A549 (cell line): ENCODE measurements at regions not wholly inside any gene's neighbourhood (a gene's known extent, or its start where the extent isn't known, plus 50 kb on each side); places are given as distances from the start of the nearest gene placed in this dataset.

ENCODE experiments used
- ATAC-seq, 2 experiments: fragments of 200-7000 bp in 1 of 2; fragments of >200 bp in 1 of 2; cut with Nextera tagmentation in 1 of 2; cut with Tn5 transposase in 1 of 2; 3 replicates each; pipeline versions ENCODE4 v1.8.0 to v1.9.1; 2018 to 2020; ENCODE audit warnings: mild to moderate bottlenecking in 1 of 2, moderate library complexity in 1 of 2
- CTCF ChIA-PET: fragments of 300-600 bp; sonication (Branson Sonifier 250); formaldehyde crosslinking; extraction: SDS; loops from one replicate; lab custom pipeline; 2021; ENCODE audit warnings: antibody characterized with exemption, inconsistent platforms; lab: Yijun Ruan, JAX
- POLR2A ChIA-PET: fragments of 350-600 bp; formaldehyde crosslinking; extraction: SDS; loops from one replicate; lab custom pipeline; 2021; ENCODE audit warnings: antibody characterized with exemption, inconsistent platforms; lab: Yijun Ruan, JAX
- DNase-seq, 2 experiments: peaks; one replicate each; pipeline versions ENCODE4 v3.0.0 to v3.0.0-alpha.2; 2011 to 2016; ENCODE audit warnings: low read depth in 1 of 2, low spot score in 1 of 2
- FAIRE-seq: peaks from 2 replicates; lab custom pipeline; 2011; peaks lifted over from hg19 to GRCh38; lab: Jason Lieb, UNC
- H3K27ac ChIP-seq, 2 experiments: fragments of >200 bp; sonication (Bioruptor Twin); formaldehyde crosslinking; 3 replicates each; pipeline ENCODE4 v1.5.1; 2016 to 2017
- H3K4me1 ChIP-seq: fragments of >200 bp; sonication (Bioruptor Twin); formaldehyde crosslinking; 3 replicates; pipeline ENCODE4 v1.6.1; 2016
- H3K4me2 ChIP-seq: fragments of >200 bp; sonication (Bioruptor Twin); formaldehyde crosslinking; 3 replicates; pipeline ENCODE4 v1.6.1; 2016
- H3K4me3 ChIP-seq: fragments of >200 bp; sonication (Bioruptor Twin); formaldehyde crosslinking; 3 replicates; pipeline ENCODE4 v1.5.1; 2016
- H3K9me3 ChIP-seq: fragments of >200 bp; sonication (Bioruptor Twin); formaldehyde crosslinking; 3 replicates; pipeline ENCODE4 v1.6.1; 2016
- CBX2 ChIP-seq: fragments of 200-600 bp; sonication (generic); IDR thresholded peaks from 2 replicates; pipeline ENCODE4 v1.6.1; 2016; ENCODE audit warnings: low read depth, mild to moderate bottlenecking, borderline replicate concordance
- CHD2 ChIP-seq: fragments of 150-350 bp; IDR thresholded peaks from 2 replicates; pipeline ENCODE4 v1.6.1; 2014; ENCODE audit warnings: low read length; ENCODE audit not compliant: partially characterized antibody
- CHD4 ChIP-seq: fragments of 200-600 bp; sonication (generic); IDR thresholded peaks from 2 replicates; pipeline ENCODE4 v1.6.1; 2016; ENCODE audit warnings: antibody characterized with exemption, mild to moderate bottlenecking, borderline replicate concordance
- EP300 ChIP-seq, 2 experiments: fragments of >200 bp; sonication (Bioruptor Twin); formaldehyde crosslinking; IDR thresholded peaks; 2 replicates in 1 of 2; 3 replicates in 1 of 2; pipeline ENCODE4 v1.6.1; 2016 to 2017
- FOSL2 ChIP-seq, 2 experiments: fragments of 450-650 bp in 1 of 2; fragments of >200 bp in 1 of 2; sonication (Bioruptor Twin) in 1 of 2; formaldehyde crosslinking; IDR thresholded peaks; 2 replicates each; pipeline versions ENCODE4 v1.5.0 to v1.6.1; 2016 to 2020; ENCODE audit warnings: mild to moderate bottlenecking in 1 of 2, moderate library complexity in 1 of 2
- GATA3 ChIP-seq: IDR thresholded peaks from 2 replicates; pipeline ENCODE4 v1.6.1; 2012; ENCODE audit warnings: borderline replicate concordance
- HDAC2 ChIP-seq: fragments of 200-600 bp; sonication (generic); IDR thresholded peaks from 2 replicates; pipeline ENCODE4 v1.6.1; 2016
- HOXB5 ChIP-seq: fragments of 250-450 bp; sonication (Bioruptor Pico); IDR thresholded peaks from 2 replicates; pipeline ENCODE4 v1.5.0; 2020; ENCODE audit warnings: mild to moderate bottlenecking, moderate library complexity
- JUNB ChIP-seq: fragments of >200 bp; sonication (Bioruptor Twin); formaldehyde crosslinking; IDR thresholded peaks from 2 replicates; pipeline ENCODE4 v1.6.1; 2016
- MYC ChIP-seq: IDR thresholded peaks from 2 replicates; pipeline ENCODE4 v1.6.1; 2012; ENCODE audit warnings: mild to moderate bottlenecking, inconsistent platforms, low read length, improper control_type of control experiment, borderline replicate concordance
- NFE2L2 ChIP-seq: fragments of 150-350 bp; conservative IDR thresholded peaks from 2 replicates; pipeline ENCODE4 v1.6.1; 2014; ENCODE audit warnings: low read length
- PHF8 ChIP-seq: fragments of 200-600 bp; sonication (generic); IDR thresholded peaks from 2 replicates; pipeline ENCODE4 v1.6.1; 2016; ENCODE audit warnings: low read depth, mild to moderate bottlenecking, antibody characterized with exemption, moderate library complexity, borderline replicate concordance
- RAD21 ChIP-seq, 2 experiments: fragments of >200 bp in 1 of 2; sonication (Bioruptor Twin) in 1 of 2; formaldehyde crosslinking in 1 of 2; IDR thresholded peaks in 1 of 2; conservative IDR thresholded peaks in 1 of 2; 2 replicates in 1 of 2; 3 replicates in 1 of 2; pipeline ENCODE4 v1.6.1; 2012 to 2018; ENCODE audit warnings: inconsistent platforms in 1 of 2
- RNF2 ChIP-seq: fragments of 200-600 bp; sonication (generic); IDR thresholded peaks from 2 replicates; pipeline ENCODE4 v1.6.1; 2016; ENCODE audit warnings: low read depth, mild to moderate bottlenecking, antibody characterized with exemption, moderate library complexity, borderline replicate concordance
- ZNF302 ChIP-seq: fragments of 250-450 bp; sonication (Bioruptor Pico); IDR thresholded peaks from 2 replicates; pipeline ENCODE4 v1.9.0; 2021; ENCODE audit warnings: inconsistent platforms, mild to moderate bottlenecking, moderate library complexity
- ZSCAN20 ChIP-seq: fragments of 250-450 bp; sonication (Bioruptor Pico); IDR thresholded peaks from 2 replicates; pipeline ENCODE4 v1.8.0; 2022; ENCODE audit warnings: mild to moderate bottlenecking, moderate library complexity
- WGBS: methylation state at CpG from one replicate; pipeline ENCODE4 v1.1.6; 2017; ENCODE audit errors: missing lambda C conversion rate; 5-methylcytosine and 5-hydroxymethylcytosine counted together
- TF ChIP-seq, protein P1 (sequence below): fragments of 250-450 bp; sonication (Bioruptor Pico); IDR thresholded peaks from 2 replicates; pipeline ENCODE4 v1.5.0; 2020; ENCODE audit warnings: low read depth, mild to moderate bottlenecking, moderate library complexity
- TF ChIP-seq, protein P2 (sequence below): fragments of 250-450 bp; sonication (Bioruptor Pico); IDR thresholded peaks from 2 replicates; pipeline ENCODE4 v1.5.0; 2021; ENCODE audit warnings: mild to moderate bottlenecking, moderate library complexity, borderline replicate concordance
- TF ChIP-seq, protein P3 (sequence below): fragments of >200 bp; sonication (Bioruptor Twin); formaldehyde crosslinking; IDR thresholded peaks from 2 replicates; pipeline ENCODE4 v1.6.1; 2016
- TF ChIP-seq, protein P4 (sequence below): fragments of 200-600 bp; sonication (generic); IDR thresholded peaks from 2 replicates; pipeline ENCODE4 v1.6.1; 2016; ENCODE audit warnings: antibody characterized with exemption, mild to moderate bottlenecking, moderate library complexity

DNA sequence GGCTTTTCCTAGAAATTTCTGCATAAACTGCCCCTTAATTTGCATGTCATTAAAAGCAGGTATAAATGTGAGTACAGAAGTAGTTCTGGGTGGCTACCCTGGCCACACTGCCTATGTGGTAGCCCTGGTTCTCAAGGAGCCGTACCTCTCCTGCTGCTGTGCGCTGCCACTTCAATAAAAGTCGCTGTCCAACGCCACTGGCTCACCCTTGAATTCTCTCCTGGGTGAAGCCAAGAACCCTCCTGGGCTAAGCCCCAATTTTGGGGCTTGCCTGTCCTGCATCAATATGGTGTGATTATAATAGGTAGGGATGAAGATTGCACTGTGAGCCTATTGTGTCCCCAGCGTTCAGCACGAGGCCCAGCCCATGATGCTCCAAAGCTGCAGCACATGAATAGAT lies 65.6 kb upstream of the C1orf174 start:
- H3K4me3 ChIP-seq: no peak overlapping the region
- no peak overlapping the region for H3K27ac ChIP-seq
- ChIA-PET CTCF (no interaction called here), POLR2A (no interaction called here)
- H3K9me3 ChIP-seq: no peaks in the 10 kb centered on the region
- ATAC-seq (no peak), FAIRE-seq (no peak), DNase-seq (no peak)
- WGBS: 39% methylated on average over 2 of the region's 6 CpGs
- no peak overlapping the region for H3K4me2 ChIP-seq
- TF ChIP-seq ZSCAN20 (CRISPR knock-in tag) (no peak), CHD2 (no peak), FOSL2 (IDR thresholded peaks at IDR 0.05) (no peak), FOSL2 (CRISPR knock-in tag; IDR thresholded peaks at IDR 0.05) (no peak), HDAC2 (no peak), PHF8 (no peak), JUNB (no peak), CBX2 (no peak), NFE2L2 (no peak), CHD4 (no peak), HOXB5 (no peak), EP300 (IDR thresholded peaks at IDR 0.05) (no peak), RNF2 (no peak), ZNF302 (CRISPR knock-in tag) (no peak), RAD21 (conservative IDR thresholded peaks at IDR 0.05 in 1 of 2, IDR thresholded peaks at IDR 0.05 in 1 of 2) (no peak)
- TF ChIP-seq, protein P1, sequence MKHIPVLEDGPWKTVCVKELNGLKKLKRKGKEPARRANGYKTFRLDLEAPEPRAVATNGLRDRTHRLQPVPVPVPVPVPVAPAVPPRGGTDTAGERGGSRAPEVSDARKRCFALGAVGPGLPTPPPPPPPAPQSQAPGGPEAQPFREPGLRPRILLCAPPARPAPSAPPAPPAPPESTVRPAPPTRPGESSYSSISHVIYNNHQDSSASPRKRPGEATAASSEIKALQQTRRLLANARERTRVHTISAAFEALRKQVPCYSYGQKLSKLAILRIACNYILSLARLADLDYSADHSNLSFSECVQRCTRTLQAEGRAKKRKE (CRISPR knock-in tag): no peak
- TF ChIP-seq, protein P2, sequence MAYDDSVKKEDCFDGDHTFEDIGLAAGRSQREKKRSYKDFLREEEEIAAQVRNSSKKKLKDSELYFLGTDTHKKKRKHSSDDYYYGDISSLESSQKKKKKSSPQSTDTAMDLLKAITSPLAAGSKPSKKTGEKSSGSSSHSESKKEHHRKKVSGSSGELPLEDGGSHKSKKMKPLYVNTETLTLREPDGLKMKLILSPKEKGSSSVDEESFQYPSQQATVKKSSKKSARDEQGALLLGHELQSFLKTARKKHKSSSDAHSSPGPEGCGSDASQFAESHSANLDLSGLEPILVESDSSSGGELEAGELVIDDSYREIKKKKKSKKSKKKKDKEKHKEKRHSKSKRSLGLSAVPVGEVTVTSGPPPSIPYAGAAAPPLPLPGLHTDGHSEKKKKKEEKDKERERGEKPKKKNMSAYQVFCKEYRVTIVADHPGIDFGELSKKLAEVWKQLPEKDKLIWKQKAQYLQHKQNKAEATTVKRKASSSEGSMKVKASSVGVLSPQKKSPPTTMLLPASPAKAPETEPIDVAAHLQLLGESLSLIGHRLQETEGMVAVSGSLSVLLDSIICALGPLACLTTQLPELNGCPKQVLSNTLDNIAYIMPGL (CRISPR knock-in tag): no peak
- TF ChIP-seq, protein P3, sequence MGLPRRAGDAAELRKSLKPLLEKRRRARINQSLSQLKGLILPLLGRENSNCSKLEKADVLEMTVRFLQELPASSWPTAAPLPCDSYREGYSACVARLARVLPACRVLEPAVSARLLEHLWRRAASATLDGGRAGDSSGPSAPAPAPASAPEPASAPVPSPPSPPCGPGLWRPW: no peak
- H3K4me1 ChIP-seq: no peaks in the 10 kb centered on the region

DNA sequence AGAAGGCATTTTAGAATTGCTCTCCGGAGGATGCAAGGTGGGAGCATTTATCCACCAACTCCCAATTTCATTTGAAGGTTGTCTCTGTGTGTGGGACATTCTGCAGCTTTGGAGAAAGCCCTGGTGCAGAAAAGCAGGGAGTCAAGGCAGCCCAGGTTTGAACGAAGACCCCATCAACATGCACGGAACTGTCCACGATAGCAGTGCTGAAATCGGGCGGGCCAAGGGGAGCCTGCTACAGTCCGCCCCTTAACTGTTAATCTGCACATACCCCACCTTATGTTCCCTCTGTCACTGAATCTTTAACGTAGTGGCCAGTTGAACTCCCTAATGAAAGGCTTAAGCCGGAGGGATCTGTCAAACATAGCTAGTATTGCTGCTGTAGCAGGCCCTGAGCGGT lies 68.8 kb upstream of the C1orf174 start:
- Histone ChIP-seq H3K27ac (no peak overlapping the region), H3K4me2 (no peak overlapping the region), H3K4me1 (no peaks in the 10 kb centered on the region), H3K9me3 (no peaks in the 10 kb centered on the region), H3K4me3 (no peak overlapping the region)
- no peak for FAIRE-seq
- 38% methylated on average over 8 of the region's 10 CpGs for WGBS
- TF ChIP-seq GATA3 (no peak), ZNF302 (CRISPR knock-in tag) (no peak), MYC (no peak), RAD21 (conservative IDR thresholded peaks at IDR 0.05 in 1 of 2, IDR thresholded peaks at IDR 0.05 in 1 of 2) (no peak)
- TF ChIP-seq, protein P4, sequence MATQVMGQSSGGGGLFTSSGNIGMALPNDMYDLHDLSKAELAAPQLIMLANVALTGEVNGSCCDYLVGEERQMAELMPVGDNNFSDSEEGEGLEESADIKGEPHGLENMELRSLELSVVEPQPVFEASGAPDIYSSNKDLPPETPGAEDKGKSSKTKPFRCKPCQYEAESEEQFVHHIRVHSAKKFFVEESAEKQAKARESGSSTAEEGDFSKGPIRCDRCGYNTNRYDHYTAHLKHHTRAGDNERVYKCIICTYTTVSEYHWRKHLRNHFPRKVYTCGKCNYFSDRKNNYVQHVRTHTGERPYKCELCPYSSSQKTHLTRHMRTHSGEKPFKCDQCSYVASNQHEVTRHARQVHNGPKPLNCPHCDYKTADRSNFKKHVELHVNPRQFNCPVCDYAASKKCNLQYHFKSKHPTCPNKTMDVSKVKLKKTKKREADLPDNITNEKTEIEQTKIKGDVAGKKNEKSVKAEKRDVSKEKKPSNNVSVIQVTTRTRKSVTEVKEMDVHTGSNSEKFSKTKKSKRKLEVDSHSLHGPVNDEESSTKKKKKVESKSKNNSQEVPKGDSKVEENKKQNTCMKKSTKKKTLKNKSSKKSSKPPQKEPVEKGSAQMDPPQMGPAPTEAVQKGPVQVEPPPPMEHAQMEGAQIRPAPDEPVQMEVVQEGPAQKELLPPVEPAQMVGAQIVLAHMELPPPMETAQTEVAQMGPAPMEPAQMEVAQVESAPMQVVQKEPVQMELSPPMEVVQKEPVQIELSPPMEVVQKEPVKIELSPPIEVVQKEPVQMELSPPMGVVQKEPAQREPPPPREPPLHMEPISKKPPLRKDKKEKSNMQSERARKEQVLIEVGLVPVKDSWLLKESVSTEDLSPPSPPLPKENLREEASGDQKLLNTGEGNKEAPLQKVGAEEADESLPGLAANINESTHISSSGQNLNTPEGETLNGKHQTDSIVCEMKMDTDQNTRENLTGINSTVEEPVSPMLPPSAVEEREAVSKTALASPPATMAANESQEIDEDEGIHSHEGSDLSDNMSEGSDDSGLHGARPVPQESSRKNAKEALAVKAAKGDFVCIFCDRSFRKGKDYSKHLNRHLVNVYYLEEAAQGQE: peak; percentile 80
- DNase-seq: no peak
- no peak for ATAC-seq
- CTCF ChIA-PET: no interaction called here
- POLR2A ChIA-PET: no interaction called here
